ENCODE measurements at regions not wholly inside any gene's neighbourhood (a gene's known extent, or its start where the extent isn't known, plus 50 kb on each side); places are given as distances from the start of the nearest gene placed in this dataset.
"Not testable (repeated sequence)": the region's sequence is repeated elsewhere in the genome, so short reads cannot be mapped to it uniquely, and the experiment has no call there.

DNA sequence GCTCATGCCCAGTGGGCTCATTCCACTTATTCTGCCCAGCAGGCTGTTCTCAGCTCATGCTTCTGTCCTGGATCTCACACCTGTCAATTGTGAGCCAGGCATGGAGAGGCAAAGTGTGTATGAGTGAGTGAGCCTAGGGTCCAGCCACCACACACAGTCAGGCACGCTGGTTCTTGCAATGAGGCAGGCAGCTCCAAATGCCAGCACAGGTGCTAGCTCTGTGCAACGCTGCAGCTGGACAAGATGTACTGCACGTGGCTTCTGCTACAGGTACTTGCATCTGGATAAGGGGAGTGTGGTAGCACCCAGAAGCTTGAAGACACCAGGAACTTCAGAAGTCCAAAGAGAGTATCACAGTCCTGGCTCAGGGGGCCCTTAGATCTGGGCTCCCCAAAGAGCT, 1249.4 kb upstream of the IGFBP7 start:
- DNase-seq, result no peak

DNA sequence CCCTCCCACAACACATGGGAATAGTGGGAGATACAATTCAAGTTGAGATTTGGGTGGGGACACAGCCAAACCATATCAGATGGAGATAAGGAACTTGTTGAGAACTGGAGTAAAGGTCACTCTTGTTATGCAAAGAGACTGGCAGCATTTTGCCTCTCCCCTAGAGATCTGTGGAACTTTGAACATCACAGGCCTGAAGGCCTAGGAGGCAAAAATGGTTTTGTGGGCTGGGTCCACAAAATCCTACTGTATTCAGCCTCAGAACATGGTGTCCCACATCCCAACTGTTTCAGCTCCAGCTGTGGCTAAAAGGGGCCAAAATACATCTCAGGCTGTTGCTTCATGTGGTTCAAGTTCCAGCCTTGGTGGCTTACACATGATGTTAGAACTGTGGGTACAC, 1247.8 kb upstream of the IGFBP7 start:
- no peak for DNase-seq

DNA sequence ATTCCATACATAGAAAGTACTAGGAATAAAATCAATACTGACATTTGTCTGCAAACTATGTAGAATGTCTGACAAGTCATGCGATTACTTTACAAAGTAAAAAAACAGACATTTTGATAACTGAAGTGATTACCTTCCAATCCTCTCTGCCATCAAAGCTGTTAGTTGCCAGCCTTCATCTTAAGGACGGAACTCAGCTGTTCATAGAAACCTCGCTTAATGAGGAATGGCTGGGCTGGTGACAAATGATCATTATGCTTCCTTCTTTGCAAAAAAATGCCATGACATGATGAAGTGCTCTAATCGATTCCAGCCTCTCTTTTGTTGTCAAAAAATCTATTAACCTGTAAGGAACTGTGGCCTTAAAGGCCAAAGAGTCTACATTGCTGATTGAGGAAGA, 1214.9 kb upstream of the IGFBP7 start:
- DNase-seq, result no peak

- DNase-seq, result no peak
These were observed 1203.3 kb upstream of the IGFBP7 start for GRCh38 chr4:58313444-58313843.

GRCh38 chr4:58303456-58303855, 1193.3 kb upstream of the IGFBP7 start:
- DNase-seq, result no peak

GRCh38 chr4:58301376-58301999, 1191.3 kb upstream of the IGFBP7 start:
- DNase-seq, result no peak

GRCh38 chr4:58286335-58286734, 1176.2 kb upstream of the IGFBP7 start:
- no peak for DNase-seq

GRCh38 chr4:58280928-58281327, 1170.7 kb upstream of the IGFBP7 start:
- DNase-seq, result not testable (repeated sequence)

GRCh38 chr4:58275856-58276255, 1165.7 kb upstream of the IGFBP7 start:
- DNase-seq, result no peak

- DNase-seq, result no peak
These were observed 1164.4 kb upstream of the IGFBP7 start for GRCh38 chr4:58274553-58274952.

DNA sequence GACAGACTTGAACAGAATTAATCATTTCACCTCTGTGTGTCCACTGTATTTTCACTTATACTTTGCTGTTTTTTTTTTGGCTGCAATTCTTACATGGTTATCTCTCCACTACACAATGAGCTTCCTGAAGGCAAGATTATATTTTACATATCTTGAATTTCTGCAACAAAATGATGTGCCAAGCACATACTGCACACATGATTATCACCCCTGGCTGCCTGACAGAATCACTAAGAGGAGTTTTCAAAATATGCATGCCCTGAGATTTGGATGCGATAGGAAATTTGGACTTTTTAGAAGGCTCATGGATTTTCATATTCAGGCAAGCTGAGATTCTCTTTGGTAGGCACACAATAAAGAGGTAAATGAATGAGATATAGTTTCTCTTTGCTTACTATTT, 1162.1 kb upstream of the IGFBP7 start:
- DNase-seq, result no peak

DNA sequence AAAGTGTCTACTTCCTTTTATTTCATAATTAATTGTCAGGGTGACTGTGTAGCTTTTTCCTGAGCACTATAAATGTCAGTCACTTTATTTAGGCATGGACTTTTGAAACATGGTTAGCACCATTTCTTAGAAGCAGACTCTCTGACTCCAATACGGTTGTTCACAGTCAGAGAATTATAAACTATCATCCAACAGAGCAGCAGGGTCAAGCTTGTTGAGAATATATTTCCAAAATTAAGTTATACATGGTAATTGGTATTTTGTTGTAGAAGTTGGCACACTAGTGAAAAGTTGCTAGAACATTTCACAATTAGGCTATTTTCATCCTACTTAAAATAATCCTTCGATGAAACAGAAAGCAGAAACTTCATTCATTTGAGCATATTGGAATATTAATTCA, 1155.5 kb upstream of the IGFBP7 start:
- DNase-seq, result no peak

- no peak for DNase-seq
These were observed 1151.3 kb upstream of the IGFBP7 start for GRCh38 chr4:58261526-58261925.

DNA sequence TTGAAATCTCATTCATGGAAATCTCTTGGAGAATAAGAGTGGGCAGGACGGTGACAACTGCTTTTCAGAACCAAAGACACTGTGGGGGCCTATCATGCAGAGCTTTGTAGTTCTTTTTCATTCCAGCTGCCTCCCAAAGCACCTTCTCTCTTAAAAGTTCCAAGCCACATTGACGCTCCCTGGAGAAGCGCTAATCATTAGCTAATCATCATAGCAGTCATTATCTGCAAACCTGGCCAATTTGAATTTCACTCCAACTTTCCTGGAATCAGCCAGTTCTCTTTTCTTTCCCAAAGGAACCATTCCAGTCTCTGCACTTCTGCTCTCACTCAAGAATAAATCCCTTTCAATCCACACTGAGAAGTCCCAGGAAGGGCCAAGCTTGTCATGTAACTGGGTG, 1144.1 kb upstream of the IGFBP7 start:
- no peak for DNase-seq

- no peak for DNase-seq
These were observed 1142.5 kb upstream of the IGFBP7 start for GRCh38 chr4:58252656-58253055.

DNA sequence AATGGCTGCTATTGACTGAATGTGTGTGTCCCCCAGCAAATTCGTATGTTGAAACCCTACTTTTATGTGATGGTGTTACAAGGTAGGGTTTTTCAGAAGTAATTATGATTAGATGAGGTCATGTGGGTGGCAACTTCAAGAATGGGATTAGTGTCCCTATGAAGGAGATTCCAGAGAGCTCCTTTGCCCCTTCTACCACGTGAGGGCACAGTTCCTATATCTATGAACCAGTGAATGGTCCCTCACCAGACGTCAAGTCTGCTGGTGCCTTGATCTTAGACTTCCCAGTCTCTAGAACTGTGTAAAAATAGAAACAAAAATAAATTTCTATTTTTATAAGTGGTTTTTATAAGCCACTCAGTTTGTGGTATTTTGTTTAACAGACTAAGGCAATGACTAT, 1137.6 kb upstream of the IGFBP7 start:
- no peak for DNase-seq

GRCh38 chr4:58225460-58225859, 1115.3 kb upstream of the IGFBP7 start:
- DNase-seq, result no peak

DNA sequence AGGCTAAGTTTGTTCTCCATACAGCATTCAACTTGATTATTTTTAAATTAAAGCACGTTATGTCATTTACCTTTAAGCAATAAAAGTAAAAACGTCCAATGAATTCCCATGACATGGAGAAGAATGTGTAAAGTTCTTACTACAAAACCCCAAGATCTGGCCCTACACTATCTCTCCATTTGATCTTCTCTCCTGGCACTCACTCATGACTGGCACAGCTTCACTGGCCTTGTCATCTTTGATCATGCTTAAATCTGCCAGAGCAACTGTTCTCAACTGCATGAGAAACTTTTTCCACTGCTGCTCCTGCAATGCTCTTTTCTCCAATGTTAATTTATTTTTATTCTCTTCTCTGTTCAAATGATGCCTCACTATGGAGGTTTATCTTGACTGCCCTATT, 1109.0 kb upstream of the IGFBP7 start:
- DNase-seq, result no peak

DNA sequence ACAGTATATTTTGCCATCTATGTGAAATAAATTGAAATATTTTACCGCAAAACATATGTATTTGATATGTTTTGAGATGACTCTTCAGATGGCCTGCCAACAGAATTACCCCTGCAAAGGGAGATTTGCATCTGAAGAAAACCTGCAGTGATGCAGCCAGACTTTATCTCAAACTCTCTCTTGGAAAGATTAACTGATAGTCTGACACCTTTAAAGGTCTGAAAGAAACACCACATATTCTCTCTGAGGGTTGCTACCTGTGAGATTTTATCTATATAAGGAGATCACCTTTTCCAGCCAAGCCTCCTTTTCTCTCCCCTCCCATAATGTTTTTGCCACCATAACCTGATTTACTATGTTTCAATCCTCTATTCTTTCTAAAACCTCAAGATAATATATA, 1106.3 kb upstream of the IGFBP7 start:
- no peak for DNase-seq

GRCh38 chr4:58214376-58214775, 1104.2 kb upstream of the IGFBP7 start:
- DNase-seq, result no peak

DNA sequence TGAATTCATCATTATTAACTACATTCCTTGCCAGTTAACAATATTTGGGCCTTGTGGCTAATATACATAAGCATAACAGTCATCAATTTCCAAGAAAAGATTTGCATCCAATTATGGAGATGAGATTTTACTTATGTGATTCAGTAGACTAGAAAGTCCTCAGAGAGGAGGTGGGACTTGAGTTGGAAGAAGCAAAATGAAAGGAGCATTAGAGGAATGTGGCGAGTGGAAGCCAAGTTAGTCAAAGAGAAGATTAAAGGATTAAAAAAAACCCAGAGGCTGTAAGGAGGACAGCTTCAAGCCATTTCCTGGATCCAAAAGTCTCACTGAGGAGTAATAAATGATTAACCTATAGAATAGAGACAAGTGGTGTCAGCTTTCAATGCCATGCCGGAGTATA, 1099.4 kb upstream of the IGFBP7 start:
- no peak for DNase-seq

- DNase-seq, result no peak
These were observed 1098.8 kb upstream of the IGFBP7 start for GRCh38 chr4:58209001-58209400.

GRCh38 chr4:58205446-58206235, 1095.5 kb upstream of the IGFBP7 start:
- DNase-seq, result no peak

GRCh38 chr4:58192217-58192616, 1082.0 kb upstream of the IGFBP7 start:
- DNase-seq, result no peak

DNA sequence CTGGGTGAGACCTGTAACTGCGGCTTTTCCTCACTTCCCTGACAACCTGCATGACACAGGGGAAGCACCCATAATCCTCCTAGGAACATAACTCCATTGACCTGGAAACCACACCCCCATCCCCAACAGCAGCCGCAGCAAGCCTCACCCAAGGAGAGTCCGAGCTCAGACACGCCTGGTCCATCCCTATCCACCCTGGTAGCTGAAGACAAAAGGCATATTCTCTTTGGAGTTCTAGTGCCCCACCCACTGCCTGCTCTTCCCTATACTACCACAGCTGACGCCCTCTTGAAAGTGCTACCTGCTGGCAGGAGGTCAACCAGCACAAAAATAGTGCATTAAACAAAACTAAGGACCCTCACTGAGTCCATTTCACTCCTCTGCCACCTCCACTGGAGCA, 1080.9 kb upstream of the IGFBP7 start:
- no peak for DNase-seq

Measured in bone marrow (tissue), 2 donors.